Hindlimb muscle (tissue), 1 donor: ENCODE measurements at regions not wholly inside any gene's neighbourhood (a gene's known extent, or its start where the extent isn't known, plus 50 kb on each side); places are given as distances from the start of the nearest gene placed in this dataset.

Experiments
- DNase-seq: peaks from one replicate; pipeline ENCODE4 v3.0.0-alpha.2; 2013

DNA sequence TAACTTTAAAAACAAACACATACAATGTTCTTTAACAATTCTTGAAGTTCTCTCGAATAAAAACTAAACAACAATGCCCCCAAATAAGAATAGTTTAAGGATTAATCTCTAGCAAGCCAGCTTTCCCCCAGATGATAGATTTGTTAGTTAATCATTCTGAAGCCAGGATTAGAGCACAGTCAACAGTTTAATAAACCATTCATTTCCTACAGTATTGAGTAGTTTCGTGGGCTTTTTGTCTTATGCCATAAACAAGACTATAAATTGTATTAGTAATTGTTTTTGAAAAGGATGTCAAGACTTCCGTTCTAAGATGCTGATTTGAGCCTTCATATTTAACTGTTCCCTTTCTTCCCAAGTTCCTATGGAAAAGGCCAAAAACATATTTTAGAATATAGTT lies 136.6 kb downstream of the PIK3R1 start:
- no peak for DNase-seq

DNA sequence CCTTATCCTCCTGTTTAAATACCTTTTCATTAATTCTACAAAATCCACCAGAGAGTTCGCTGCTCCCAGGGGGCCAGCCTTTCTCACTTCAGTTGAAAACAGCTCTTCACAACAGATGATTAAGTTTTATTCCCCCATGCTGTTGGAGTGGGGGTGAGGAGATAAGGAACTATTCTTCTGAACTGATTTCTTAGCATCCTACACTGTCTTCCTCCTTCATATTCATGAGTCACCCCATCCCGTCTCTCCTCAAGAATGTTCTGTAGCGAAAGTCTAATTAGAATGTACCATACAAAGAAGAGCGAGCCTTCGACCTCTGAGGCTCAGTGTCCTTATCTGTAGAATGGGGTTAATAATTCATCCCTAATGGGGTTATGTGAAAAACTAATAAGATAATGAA lies 138.0 kb downstream of the PIK3R1 start:
- DNase-seq = no peak

DNA sequence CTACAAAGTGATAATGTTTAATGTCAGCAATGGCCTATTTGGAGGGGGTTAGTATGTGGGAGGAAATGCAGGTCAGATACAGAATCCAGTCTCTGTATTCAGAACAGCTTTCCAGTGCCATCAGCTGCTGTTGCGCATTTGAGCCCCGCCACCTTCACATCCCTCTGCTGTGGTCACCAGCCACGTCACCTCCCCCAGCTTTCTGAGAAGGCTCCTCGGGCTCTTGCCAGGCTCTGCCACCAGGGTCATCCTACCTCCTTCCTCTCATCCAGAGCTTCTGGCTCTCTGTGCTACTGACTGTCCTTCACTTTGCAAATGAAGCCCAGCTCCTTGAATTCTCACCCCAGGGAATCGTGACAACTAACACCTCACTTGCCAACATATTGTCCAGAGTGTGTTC lies 138.8 kb downstream of the PIK3R1 start:
- no peak for DNase-seq

DNA sequence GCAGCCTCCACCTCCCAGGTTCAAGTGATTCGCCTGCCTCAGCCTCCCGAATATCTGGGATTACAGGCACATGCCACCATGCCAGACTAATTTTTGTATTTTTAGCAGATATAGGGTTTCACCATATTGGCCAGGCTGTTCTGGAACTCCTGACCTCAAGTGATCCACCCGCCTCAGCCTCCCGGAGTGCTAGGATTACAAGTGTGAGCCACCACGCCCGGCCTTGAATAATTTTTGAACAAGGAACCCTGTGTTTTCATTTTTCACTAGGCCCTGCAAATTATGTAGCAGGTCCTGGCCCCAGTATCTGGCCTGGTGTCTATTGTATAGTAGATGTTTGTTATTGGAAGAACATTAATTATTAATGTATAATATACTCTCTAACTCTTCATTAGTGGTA lies 140.7 kb downstream of the PIK3R1 start:
- no peak for DNase-seq

DNA sequence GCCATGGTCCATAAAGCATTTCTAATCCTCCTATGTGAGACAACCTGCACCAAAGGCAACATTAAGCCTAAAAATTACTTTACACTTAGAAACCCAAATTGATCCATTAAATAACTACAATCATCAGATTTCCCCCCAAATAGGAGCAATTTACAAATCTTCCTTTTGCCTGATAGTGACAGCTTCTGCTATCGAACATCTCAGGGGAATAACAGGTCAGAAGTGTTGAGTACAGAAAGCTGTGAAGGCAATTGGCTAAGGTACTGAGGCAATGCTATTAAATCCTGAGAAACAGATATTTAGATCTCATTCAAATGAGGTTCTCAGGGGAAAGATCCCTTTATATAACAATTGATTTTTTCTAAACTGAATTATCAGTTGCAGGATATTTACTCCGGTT lies 141.1 kb downstream of the PIK3R1 start:
- DNase-seq = no peak

DNA sequence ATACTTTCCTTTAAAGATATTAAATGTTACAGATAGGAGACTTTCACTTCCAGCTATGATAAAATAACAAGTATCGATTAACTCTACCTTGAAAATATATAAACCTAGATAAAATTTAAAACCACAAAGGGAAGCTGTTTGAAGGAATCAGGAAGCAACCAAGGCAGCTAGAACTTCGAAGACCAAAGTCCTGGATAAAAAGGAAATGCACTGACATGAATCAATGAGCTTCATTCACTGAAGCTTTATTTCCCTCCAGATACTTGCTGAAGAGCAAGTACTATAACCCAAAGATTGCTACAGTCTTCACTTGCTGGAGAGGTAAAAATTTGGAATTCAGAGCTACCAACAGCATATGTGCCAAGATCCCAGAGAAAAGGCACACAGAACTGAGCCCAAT lies 144.1 kb downstream of the PIK3R1 start:
- no peak for DNase-seq

DNA sequence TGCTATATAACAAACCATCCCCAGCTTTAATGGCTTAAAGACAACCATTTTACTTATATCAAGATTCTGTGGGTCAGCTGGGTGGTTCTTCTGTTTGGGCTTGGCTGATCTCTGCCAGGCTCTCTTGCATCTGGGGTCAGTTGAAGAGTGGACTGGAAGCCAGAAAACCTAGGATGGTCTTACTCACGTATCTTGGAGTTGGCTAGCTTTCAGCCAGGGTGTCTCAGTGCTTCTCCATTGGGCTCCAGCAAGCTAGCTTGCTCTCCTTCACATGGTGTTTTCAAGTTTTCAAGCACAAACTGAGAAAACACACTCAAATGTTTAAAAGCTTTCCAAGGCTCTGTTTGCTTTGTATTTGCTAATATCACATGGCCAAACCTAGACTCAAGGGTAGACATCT lies 146.8 kb downstream of the PIK3R1 start:
- DNase-seq = no peak

DNA sequence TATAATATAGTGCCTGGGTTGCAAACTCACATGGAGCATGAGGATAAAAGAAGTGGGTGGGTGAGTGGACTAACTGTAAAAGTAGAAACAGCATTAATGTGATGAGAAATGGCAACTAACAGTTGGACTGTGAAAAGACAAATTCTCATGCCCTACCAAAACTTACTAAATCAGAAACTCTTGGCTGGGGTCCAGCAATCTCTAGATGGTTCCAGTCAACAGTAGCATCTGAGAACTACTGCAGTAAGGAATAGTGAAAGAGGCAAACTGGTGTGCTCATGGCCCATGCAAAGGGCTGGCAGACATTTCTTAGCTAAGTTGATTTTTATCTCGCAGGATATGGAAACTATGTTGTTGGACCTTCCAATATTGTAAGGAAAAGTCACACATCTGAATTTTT lies 150.3 kb downstream of the PIK3R1 start:
- DNase-seq = no peak

DNA sequence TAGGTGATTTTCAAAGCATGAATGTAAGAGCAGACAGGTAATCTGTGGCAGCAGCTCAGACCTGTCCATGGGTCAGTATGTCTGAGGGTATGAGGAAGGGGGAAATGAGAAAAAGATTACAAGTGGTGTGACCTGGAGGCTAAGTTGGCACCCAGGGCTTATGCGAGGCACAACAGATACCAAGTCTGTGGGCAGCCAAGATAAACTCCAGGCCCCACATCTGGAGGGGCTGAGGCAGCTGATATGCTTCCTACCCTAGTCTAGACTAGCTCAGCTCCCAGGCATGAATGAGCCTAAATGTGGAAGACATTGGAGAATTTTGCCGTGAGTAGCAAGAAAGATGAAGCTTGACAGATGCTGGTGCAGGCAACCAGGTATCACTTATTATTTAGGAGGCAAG lies 151.7 kb downstream of the PIK3R1 start:
- no peak for DNase-seq

DNA sequence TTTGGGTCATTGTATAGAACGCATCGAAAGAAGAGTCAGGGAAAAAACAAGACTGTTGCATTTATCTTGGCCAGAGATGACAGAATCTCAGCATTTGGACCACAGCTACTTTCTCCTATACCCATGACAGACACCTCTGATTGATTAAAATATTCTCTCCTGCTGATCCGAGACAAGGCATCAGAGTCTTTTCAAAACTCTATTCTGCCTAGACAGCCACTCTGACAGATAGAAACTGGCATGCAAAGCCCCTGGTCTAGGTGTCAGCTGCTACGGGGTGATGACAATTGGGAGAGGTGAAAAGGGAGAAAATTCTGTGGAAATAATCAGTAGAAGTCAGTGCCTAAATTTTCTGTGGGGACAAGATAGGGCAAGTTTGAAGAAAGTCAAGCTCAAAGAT lies 152.2 kb downstream of the PIK3R1 start:
- no peak for DNase-seq

DNA sequence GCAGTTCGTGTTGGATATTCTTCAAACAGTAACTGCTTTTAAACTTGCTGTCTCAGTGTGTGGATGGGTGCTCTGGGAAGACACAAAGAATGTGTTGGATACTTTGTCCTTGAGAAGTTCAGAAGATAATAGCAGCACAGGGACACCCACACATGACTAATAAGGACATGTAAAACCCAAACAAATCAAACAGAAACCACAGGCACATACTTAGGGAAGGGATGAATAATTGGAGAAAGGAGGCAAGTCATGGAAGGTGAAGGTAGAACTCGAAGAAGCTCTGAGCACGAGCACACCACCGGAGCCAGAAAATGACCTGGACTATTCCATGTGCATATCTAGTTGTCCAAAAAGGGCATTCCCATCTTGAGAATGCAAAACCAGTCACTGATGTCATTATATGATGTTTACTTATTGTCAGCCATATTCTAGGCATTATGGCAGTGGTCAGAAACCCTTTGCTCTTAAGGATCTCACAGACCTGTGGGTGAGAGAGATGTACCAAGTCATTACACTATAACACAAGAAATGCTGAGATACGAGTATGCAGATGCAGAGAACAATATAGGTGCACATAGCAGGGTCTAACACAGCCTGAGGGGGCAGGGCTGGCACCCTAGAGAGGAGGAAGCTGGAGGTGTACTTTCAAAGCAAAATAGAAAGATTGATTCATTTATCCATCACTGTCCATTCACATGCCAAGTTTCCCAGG lies 152.9 kb downstream of the PIK3R1 start:
- DNase-seq = no peak

DNA sequence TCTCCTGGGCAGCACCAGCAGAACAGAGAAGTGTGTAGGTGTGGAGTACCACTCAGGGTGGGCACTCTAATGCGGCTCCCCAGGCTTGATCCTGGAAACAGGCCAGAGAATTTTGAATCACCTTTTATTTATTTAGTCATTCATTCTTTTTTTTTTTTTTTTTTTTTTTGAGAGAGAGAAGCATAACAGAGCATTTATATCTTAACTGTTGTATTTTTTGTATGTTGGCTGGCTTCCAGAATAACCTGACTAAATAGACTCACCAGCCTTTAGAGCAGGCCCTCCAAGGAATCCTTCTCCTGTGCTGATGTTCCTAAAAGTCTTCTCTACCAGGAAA lies 153.4 kb downstream of the PIK3R1 start:
- DNase-seq = no peak

DNA sequence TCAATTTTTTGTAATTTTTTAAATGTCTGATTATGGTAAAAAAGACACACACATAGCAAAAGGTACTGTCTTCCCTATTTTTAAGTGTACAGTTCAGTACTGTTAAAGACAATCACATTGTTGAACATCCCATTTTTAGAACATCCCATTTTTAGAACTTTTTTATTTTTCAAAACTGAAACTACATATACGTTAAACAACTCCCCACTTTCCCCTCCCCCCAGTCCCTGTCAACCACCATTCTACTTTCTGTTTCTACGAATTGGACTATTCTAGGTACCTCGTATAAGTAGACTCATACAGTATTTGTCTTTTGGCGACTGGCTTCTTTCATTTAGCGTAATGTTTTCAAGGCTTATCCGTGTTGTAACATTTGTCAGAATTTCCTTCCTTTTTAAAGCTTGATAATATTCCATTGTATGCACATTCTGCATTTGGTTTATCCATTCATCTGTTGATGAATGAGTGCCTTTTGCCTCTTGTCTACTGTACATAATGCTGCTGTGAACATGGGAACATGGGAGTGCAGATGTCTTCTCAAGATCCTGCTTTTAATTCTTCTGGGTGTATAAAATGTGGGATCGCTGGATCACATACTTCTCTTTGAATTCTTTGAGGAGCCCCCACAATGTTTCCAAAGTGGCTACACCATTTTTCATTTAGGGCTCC lies 154.0 kb downstream of the PIK3R1 start:
- DNase-seq = no peak

DNA sequence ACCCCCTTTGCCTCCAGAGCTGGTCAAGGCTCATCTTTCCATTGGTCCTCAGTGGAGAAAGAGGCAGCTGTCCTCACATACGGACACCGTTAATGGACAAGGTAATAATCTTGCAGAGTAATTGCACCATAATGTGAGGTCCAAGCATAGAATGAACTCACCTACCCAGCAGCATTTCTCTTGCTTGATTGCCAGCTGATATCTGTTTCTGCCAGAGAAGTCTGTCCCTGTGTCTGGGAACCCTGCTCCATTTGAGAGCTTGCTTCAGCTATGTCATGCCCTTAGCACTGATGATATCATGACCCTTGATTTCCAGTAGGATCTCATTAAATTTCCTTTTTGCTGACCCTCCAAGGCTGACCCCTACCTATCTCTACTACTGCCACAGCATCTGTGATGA lies 154.6 kb downstream of the PIK3R1 start:
- no peak for DNase-seq

DNA sequence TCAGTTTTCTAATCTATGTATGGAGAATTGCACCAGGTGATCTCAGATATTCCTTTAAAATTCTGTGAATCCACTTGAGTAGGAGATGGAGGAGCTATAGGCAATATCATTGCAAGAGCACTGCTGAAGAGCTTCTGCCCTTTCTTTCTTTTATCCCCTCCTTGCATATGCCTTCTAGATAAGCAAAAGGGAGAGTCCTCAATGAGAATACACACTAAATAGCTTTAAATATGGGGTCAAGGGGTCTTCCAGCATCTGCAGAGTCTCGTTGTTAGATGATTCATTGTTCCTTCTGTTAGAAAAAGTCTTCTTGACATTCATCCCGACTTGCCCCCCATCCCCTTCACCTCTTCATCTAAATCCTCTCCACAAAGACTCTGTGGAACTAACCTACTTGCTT lies 156.1 kb downstream of the PIK3R1 start:
- no peak for DNase-seq

DNA sequence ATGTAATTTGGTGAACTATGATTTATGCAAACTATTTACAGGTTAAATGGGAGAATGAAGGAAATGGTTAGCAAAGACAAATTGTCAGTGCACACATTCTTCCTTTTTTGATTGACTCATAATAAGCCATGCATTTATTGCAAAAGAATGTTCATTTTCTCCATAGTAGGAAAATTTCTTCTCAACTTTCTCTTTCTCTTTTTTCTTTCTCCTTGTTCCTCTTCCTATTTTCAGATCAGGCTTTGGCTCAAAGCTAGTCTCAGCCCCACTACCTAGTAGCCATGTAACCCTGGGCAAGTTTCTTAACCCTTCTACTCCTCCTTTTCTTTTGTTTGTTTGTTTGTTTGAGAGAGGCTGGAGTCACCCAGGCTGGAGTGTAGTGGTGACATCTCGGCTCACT lies 156.6 kb downstream of the PIK3R1 start:
- no peak for DNase-seq

DNA sequence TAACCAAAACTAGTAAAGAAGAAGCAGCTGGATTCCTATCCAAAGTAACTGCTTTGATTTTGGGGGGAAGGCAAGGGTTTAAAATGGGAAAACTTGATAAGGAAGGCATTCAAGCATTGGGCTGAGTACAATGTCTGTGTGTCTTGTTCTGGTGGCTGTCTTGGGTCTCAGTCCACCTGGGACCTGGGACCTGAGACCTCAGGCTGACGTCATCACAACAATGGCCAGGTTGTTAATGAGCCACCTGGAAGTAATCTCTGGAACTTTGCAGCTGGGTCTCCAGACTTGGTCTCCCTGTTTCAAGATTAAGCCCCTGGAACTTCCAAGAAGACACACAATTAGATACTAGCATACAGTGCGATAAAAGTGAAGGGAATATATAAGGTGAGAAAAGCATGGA lies 157.5 kb downstream of the PIK3R1 start:
- DNase-seq = no peak

DNA sequence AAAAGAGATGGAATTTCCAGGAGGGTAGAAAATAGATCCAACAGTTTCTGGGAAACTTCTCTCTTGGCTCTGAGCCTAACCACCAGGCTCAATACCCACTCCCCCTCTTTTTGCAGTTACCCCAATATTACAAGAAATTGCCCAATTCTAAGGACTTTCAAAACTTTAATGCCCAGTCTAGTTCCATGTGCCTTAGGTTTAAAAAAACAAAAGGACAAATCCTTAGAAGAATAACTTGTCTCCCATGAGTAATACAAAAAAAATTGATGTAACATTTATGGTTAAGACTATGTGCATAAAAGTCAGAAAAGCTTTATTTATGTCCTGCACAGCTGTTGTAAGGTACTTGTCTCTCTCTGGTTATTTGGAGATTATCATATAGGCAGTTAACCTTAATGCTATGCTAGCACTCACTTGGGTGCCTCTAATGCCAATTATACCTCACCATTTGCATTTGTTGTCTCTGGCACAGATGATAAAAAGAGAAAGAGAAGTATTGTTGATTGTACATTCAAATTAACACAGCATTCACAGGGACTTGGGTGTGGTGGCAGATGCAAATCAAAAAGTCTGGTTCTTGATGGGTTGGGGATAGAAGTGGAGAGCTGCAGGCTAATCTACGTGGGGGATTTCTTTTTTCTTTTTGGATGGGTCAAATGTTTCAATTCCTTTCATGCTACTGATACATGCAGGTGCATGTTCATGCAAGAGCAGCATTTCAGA lies 159.4 kb downstream of the PIK3R1 start:
- no peak for DNase-seq

DNA sequence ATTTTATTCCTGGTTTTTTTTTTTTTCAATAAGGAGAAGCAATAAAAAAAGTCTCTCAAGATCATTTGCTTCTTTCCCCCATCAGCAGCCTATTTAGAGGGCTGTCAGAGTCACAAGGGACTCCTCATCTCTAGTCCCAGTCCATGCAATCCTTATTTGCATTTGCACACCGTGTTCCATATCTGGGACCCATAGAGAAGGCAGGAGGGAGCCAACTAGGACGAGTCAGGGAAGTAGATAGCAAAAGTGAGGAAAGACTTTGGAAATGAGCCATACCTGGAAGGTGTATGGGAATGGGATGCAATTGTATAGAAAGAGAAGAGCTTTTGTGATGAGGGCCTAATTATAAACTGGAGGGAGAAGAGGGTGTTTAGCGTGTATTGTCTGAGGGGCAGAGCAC lies 160.0 kb downstream of the PIK3R1 start:
- DNase-seq = no peak

DNA sequence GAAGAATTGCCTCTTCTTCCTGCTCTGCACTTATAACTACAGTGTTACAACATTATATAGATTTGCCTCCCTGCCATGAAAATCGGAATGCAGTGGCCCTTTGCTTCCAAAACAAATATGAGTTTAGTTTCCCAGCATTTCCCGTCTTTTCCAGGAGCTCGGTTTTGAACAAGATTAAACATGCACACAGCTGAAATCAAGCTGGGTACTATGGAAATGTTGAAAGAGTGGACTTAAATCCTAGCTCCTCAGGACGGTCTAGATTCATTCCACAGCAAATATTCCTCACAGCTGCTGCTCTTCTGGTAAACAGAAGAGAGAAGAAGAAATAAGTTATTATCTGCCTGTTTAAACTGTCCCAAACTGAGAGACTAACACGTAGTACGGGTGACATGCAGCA lies 161.4 kb downstream of the PIK3R1 start:
- DNase-seq = no peak

DNA sequence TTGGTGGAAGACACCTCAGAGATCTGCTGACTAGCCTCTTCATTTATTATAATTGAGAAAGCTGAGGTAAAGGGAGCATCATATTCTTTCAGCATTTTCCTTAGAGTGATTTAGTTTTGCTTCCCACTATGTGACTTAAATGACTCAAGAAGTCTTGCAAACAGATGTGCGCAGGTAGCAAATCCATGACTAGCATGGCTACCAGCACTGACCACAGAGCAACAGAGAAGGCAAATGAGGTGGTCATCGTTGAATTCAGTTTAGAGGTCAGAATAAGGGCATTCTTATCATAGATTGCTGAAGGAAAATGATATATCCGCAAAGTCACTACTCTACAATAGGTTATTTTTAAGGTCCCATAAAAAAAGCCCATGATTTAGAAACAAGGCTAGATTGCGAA lies 162.2 kb downstream of the PIK3R1 start:
- no peak for DNase-seq

DNA sequence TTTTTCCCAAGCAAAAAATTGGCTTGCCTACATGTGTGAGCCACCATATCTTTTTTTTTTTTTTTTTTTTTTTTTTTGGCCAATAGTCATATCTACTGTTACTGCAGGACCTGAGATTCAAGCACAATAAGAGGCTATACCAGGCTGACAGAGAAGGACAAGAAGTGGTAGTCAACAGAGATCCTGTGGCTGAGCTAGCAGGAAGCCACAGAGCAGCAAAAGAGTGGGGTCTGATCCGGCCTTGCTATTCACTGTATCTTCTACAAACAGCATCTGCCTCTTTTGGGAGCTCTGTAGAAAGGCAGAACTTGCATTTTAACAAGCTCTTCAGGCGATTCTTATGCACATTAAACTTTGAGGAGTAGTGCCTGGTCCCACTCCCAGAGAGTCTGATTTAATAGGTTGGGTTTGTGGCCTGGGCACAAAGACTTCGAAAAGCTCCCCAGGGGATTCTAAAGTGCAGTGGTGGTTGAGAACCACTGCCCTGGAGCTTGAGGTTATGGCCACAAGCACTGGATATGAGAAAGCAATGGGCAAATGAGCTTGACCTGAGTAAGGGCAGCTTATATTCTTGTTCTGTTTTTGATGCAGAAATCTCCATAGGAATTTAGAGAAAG lies 162.8 kb downstream of the PIK3R1 start:
- DNase-seq = no peak

DNA sequence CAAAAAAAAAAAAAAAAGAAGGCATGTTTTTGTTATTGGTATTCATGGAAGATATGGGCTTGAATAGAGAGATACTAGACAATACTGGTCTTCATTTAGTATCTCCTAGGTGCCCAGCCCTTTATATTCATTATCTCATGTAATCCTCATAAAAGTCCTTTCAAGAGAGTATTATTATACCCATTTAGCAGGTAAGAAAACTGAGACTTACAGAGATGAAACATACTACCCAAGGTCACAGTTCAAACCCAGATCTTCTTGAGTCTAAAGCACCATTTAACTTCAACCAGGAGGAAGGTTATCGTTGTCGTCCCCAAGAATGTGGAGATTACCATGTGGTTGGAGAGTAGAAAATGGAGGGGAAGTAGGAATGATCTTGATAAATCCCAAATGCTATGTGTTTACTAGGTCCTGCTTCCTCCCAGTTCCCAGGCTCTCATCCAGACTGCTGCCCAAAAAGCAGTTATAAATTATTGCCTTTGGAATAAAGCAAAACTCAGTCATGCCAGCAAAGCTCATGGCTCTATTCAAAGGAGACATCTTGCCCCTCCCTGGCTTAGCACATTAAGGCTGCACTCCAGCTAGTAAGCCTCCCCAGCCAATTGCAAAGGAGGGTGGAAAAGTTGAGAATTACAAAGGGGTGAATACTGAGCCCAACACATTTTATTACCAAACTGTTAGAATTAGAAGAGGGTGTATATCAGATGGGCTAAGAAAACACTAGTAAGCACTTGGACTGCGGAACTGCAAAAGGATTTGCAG lies 163.9 kb downstream of the PIK3R1 start:
- no peak for DNase-seq
